C4-2B (cell line): ENCODE measurements at regions not wholly inside any gene's neighbourhood (a gene's known extent, or its start where the extent isn't known, plus 50 kb on each side); places are given as distances from the start of the nearest gene placed in this dataset.
"Not testable (repeated sequence)": the region's sequence is repeated elsewhere in the genome, so short reads cannot be mapped to it uniquely, and the experiment has no call there.

Source experiments
- ZFX ChIP-seq: fragments of 450-650 bp; IDR thresholded peaks from 2 replicates; pipeline ENCODE4 v1.6.1; 2017
- TF ChIP-seq, protein P1 (sequence below): fragments of 450-650 bp; conservative IDR thresholded peaks from 2 replicates; pipeline ENCODE4 v1.5.1; 2017; ENCODE audit warnings: mild to moderate bottlenecking

DNA sequence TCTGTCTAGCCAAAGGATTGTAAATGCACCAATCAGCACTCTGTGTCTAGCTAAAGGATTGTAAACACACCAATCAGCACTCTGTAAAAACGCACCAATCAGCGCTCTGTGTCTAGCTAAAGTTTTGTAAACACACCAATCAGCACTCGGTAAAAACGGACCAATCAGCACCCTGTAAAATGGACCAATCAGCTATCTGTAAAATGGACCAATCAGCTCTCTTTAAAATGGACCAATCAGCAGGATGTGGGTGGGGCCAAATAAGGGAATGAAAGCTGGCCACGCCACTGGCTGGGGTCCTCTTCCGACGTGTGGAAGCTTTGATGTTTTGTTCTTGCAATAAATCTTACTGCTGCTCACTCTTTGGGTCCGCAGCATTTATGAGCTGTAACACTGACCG is 151.1 kb upstream of the SPTLC3 start:
- TF ChIP-seq, protein P1, sequence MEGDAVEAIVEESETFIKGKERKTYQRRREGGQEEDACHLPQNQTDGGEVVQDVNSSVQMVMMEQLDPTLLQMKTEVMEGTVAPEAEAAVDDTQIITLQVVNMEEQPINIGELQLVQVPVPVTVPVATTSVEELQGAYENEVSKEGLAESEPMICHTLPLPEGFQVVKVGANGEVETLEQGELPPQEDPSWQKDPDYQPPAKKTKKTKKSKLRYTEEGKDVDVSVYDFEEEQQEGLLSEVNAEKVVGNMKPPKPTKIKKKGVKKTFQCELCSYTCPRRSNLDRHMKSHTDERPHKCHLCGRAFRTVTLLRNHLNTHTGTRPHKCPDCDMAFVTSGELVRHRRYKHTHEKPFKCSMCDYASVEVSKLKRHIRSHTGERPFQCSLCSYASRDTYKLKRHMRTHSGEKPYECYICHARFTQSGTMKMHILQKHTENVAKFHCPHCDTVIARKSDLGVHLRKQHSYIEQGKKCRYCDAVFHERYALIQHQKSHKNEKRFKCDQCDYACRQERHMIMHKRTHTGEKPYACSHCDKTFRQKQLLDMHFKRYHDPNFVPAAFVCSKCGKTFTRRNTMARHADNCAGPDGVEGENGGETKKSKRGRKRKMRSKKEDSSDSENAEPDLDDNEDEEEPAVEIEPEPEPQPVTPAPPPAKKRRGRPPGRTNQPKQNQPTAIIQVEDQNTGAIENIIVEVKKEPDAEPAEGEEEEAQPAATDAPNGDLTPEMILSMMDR, result not testable (repeated sequence)
- TF ChIP-seq ZFX, result not testable (repeated sequence)
